ENCODE measurements at regions not wholly inside any gene's neighbourhood (a gene's known extent, or its start where the extent isn't known, plus 50 kb on each side); places are given as distances from the start of the nearest gene placed in this dataset.
A peak's percentile ranks its signal among the peaks of the same experiment; 100 is the strongest.

- no peak for DNase-seq
Observed at GRCh38 chr6:111959766-111960165, 86.5 kb upstream of the FYN start.

DNA sequence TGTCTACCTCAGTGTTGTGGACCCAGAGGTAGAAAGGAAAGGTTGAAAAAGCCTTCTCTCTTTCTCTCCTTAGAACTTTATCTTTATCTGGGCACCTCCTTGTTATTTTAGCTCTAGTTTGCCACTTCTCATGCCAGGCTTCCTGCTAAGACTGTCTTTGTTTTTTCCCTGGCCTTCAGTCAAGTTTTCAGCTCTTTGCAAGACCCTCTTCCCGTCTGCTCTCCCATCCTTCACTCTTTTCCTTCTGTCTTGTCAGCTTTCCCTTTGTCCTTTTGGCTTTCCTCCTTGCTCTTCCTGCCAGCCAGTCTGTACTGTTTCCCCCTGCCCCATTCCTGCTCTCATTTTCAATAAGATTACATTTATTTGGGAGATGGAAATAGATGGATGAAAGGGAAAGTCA, 86.8 kb upstream of the CCN6 start:
- no peak for DNase-seq

DNA sequence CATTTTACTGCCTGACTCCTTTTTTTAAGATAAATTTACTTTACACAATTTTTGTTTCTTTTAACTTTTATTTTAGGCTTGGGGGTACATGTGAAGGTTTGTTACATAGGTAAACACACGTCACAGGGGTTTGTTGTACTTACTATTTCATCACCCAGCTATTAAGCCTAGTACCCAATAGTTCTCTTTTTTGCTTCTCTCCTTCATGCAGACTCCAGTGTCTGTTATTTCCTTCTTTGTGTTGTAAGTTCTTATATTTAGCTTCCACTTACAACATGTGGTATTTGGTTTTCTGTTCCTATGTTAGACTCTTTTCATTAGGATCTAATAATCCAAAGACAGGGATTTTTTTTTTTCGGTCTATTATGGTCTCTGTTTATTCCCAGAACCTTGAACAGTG, 83.5 kb upstream of the CCN6 start:
- DNase-seq, result no peak

DNA sequence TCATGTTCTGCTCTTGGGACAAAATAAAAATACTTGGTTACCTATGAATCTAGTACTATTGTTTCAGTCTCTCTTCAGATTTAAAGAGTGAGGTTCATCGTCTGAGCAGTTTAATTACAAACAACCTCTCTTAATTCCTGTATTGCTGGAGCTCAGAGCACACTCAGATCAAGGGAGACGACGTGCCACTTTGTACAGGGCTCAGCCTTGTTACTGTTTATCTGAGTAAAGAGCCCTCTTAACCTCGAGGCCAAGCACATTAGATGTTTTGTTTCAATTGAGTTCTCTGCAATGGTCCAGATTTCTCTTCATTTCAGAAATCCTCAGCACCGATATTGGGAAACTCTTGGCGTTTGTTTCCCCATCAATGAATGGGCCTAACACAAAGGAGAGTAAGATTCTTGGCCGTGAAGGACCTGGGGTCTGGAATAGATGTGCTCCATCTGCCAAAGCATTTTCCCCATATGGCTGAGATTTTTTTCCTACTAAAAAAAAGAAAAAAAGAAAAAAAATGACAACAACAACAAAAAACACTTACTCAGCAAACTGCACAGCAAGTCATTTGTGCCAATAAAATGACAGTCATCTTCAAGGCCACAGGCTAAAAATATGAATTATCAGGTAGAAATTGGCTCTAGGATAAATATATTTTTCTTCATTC, 82.6 kb upstream of the CCN6 start:
- DNase-seq, result no peak

GRCh38 chr6:111971866-111972532, 81.9 kb upstream of the CCN6 start:
- no peak for DNase-seq

DNA sequence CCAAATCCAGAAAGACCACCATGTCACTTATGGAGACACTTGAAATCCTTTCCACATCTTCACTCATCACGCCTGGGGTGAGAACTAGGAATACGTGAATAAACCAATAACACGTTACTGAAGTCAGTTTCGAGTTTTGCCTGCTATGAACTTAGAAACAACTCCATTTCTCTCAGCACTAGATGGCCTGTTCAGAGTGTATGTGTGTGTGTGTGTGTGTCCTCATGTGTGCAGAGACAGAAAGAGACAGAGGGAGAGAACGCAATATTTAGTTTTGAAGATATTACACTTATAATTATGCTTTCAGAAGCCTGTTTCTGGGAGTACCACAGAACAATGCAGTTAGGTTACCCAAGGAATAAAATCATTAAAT, 81.2 kb upstream of the CCN6 start:
- no peak for DNase-seq

DNA sequence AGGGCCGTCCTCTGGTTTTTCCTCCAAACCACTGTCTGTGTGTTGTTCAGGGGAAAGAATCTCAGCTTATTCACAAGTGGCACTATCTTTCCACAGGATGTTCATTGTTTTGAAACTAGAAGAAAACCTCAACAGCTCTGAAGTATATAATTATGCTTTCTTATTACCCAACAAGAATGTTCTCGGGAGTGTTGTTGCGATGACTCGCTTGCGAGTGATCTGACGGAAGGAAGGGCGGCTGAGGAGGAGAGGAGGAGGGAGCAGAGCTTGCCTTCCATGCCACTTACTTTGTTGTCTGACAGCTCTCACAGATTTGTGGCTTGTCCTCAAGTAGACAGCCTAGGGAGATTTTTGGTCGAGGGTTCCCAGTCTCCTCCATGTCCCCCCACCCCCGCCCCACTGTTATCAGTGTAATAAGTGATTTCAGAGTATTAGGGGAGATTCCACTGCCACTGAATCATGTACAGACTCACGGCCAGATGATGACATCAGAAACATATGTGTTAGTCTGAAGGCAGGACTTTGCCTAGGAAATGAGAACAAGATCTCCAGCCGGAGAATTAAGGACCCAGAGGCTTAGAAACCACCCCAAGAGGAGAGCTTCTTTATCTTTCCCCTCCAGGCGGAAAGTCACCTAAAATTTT, 80.7 kb upstream of the CCN6 start:
- no peak for DNase-seq

DNA sequence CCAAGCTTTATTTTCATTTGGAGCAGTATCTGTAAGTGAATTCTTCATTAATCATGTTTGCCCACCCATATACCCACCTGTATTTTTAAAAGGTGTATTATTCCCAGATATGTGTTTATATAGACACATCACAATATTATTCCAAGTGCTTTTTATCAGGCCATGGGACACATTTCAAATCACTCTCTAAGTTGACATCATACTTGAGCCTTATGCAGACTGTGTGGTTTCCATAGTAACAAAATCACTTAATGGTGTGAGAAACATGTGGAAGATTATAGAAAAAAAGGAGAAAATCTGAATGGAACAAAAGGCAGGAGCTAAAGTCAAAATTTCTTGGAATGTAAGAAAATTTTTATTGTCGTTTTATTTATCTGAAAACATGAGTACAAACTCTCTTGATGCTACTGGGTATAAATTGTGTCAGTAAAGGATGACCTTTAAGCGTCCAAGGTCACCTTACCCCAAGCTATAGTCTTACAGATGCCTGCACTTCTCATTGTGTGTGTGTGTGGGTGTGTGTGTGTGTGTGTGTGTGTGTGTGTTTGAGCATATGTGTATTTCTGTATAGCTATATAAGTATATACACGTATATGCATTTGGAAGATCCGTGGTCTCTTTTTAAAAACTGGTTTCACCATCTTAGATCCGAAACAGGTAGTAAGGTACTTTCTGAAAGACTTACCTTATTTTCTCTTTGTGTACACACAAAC, 79.8 kb upstream of the CCN6 start:
- DNase-seq, result no peak

- peak; percentile 46 for DNase-seq
Observed at GRCh38 chr6:111975466-111975865, 78.4 kb upstream of the CCN6 start.

DNA sequence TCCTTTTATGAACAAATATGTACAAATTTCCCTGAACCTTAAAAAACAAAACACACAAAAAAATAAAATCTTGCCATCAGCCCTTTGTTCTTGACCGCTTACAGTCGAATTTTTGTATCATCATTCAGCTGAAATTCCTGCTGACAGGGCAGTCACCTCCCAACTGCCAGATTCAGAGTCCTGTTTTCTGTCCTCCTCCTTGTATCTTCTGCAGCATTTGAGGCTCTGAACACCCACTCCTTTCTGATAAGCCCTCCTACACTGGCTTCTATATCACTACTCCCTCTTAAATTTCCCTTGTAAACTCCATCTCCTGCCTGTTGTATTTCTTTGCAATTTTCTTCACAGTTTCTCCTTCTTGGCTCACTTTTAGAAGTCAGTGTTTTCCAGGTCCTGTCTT, 77.8 kb upstream of the CCN6 start:
- no peak for DNase-seq

- no peak for DNase-seq
Observed at GRCh38 chr6:111978532-111979149, 75.3 kb upstream of the CCN6 start.

DNA sequence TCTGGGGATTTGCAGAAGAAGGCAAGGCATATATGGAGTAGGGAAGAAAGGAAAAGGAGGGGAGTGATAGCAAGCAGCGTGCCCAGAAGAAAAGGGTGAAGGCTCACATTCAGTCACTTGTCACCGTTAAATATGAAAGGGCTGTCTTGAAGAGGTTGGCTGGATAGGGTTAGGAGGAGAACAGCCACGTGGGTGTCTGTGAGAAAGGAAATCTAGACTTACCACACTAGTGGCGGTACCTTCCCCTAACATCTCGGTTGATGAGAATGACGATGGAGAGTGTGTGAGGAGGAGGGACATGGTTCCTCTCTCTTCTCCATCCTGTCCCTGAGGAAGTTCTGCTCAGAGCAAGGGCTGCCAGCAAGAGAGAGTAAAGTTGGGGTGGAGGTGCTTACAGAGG, 74.3 kb upstream of the CCN6 start:
- DNase-seq, result no peak

GRCh38 chr6:111980143-111980542, 73.8 kb upstream of the CCN6 start:
- no peak for DNase-seq

GRCh38 chr6:111980971-111981840, 72.7 kb upstream of the CCN6 start:
- no peak for DNase-seq

- no peak for DNase-seq
Observed at GRCh38 chr6:111982681-111983080, 71.2 kb upstream of the CCN6 start.

GRCh38 chr6:111983193-111983592, 70.7 kb upstream of the CCN6 start:
- DNase-seq, result no peak

DNA sequence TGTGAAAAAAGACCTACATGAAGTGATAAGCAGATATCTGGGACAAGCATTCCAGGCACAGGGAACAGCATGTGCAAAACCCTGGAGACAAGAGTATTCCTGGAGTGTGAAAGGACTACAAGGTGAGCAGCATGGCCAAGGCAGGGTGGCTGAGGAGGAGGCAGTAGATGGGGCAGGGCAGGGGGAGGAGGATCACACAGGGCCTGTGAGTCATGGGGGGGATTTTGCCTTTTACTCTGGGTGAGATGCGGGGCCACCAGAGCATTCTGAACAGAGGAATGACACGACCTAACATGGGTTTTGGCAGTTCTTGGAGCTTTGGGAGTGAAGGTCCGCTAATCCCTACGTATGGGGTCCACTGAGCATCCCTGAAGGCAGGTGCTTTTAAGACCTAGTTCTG, 69.8 kb upstream of the CCN6 start:
- DNase-seq, result no peak

- DNase-seq, result no peak
Observed at GRCh38 chr6:111984516-111985201, 69.2 kb upstream of the CCN6 start.

GRCh38 chr6:111985202-111985731, 68.6 kb upstream of the CCN6 start:
- peak; percentile 93 for DNase-seq

DNA sequence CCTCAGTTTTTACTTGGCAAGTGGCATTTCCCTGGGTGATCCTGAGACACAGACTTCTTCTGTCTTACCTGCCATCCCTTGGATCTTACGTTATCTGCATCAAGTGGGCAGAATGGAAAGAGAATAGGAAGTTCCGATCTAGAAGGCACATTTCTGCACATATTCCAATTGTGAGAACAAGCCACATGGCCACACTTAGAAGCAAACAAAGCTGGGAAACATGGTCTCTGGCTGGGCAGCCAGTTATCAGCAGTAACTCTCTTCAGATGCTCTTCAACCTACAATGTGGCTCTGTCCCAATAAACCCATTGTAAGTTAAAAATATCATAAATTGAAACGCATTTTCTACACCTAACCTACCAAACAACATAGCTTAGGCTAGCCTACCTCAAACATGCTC, 67.3 kb upstream of the CCN6 start:
- DNase-seq, result no peak

- DNase-seq, result peak; percentile 89
Observed at GRCh38 chr6:111987295-111987694, 66.6 kb upstream of the CCN6 start.

- DNase-seq, result no peak
Observed at GRCh38 chr6:111988926-111989325, 65.0 kb upstream of the CCN6 start.
